A673 (cell line): ENCODE measurements at regions not wholly inside any gene's neighbourhood (a gene's known extent, or its start where the extent isn't known, plus 50 kb on each side); places are given as distances from the start of the nearest gene placed in this dataset.

Experiments
- BruUV-seq: library from RNA; stranded (reverse); fragments of 400-500 nt; replicated peaks from 2 replicates; lab custom pipeline; 2021; lab: Mats Ljungman, UMichigan
- CTCF ChIA-PET: fragments of 300-600 bp; sonication (Branson Sonifier 250); formaldehyde crosslinking; loops from one replicate; lab custom pipeline; 2022; ENCODE audit warnings: antibody characterized with exemption; lab: Charles Lee
- POLR2A ChIA-PET: fragments of 300-600 bp; sonication (Branson Sonifier 250); formaldehyde crosslinking; loops from one replicate; lab custom pipeline; 2022; ENCODE audit warnings: antibody characterized with exemption; ENCODE audit not compliant: low non-redundant PET; lab: Charles Lee
- DNase-seq: peaks from one replicate; pipeline ENCODE4 v3.0.0-alpha.2; 2015; ENCODE audit warnings: low spot score
- H3K27ac ChIP-seq: fragments of 200-600 bp; sonication (generic); 2 replicates; pipeline ENCODE4 v1.5.1; 2016; ENCODE audit warnings: mixed run types, low read depth, mild to moderate bottlenecking, mixed read lengths, antibody characterized with exemption, low read length; ENCODE audit not compliant: poor library complexity, severe bottlenecking
- H3K27me3 ChIP-seq: fragments of 200-600 bp; sonication (generic); replicated peaks from 2 replicates; pipeline ENCODE4 v1.6.1; 2017; ENCODE audit warnings: mixed run types, low read depth, mild to moderate bottlenecking, mixed read lengths, antibody characterized with exemption, low read length; ENCODE audit not compliant: insufficient read depth, poor library complexity
- H3K36me3 ChIP-seq: fragments of 200-600 bp; sonication (generic); 2 replicates; pipeline ENCODE4 v1.6.1; 2016; ENCODE audit warnings: mixed run types, mild to moderate bottlenecking, mixed read lengths, antibody characterized with exemption, low read length; ENCODE audit not compliant: insufficient read depth, poor library complexity, severe bottlenecking
- H3K4me1 ChIP-seq: fragments of 200-600 bp; sonication (generic); 2 replicates; pipeline ENCODE4 v1.6.1; 2017; ENCODE audit warnings: mixed run types, mild to moderate bottlenecking, mixed read lengths, antibody characterized with exemption, low read length; ENCODE audit not compliant: insufficient read depth, poor library complexity, severe bottlenecking
- H3K4me3 ChIP-seq: fragments of 200-600 bp; sonication (generic); 2 replicates; pipeline ENCODE4 v1.5.1; 2016; ENCODE audit warnings: low read depth, mixed run types, mild to moderate bottlenecking, mixed read lengths, low read length; ENCODE audit not compliant: poor library complexity, severe bottlenecking
- H3K9me3 ChIP-seq: fragments of 200-600 bp; sonication (generic); 2 replicates; pipeline ENCODE4 v1.6.1; 2016; ENCODE audit warnings: mixed run types, low read depth, mild to moderate bottlenecking, mixed read lengths, antibody characterized with exemption, low read length; ENCODE audit not compliant: poor library complexity, severe bottlenecking
- EZH2 ChIP-seq: fragments of 200-600 bp; sonication (generic); IDR thresholded peaks from 2 replicates; pipeline ENCODE4 v1.6.1; 2017; ENCODE audit warnings: borderline replicate concordance, low read depth, mild to moderate bottlenecking, mixed read lengths, antibody characterized with exemption, low read length; ENCODE audit not compliant: poor library complexity, severe bottlenecking
- intact Hi-C: fragments of 100-400 bp; cut with micrococcal nuclease; formaldehyde crosslinking; loops from one replicate; pipeline ENCODE4 v1.10.0; 2022; ENCODE audit not compliant: unreplicated experiment
- TF ChIP-seq, protein P1 (sequence below): fragments of 300-800, 200-600 bp; sonication (generic); conservative IDR thresholded peaks from 2 replicates; pipeline ENCODE4 v1.5.1; 2017; ENCODE audit warnings: low read depth, mild to moderate bottlenecking, antibody characterized with exemption, low read length, moderate library complexity, mixed read lengths

GRCh38 chr16:85403693-85404092 lies 209.4 kb upstream of the GSE1 start:
- ChIA-PET CTCF (interaction anchor here (1.4 to 1.9 kb wide), 2 partner anchors 10 to 17 kb away, joined by 6 to 10 read pairs; no protein-coding TSS in a partner anchor), POLR2A (no interaction called here)
- no peaks in the 10 kb centered on the region for H3K9me3 ChIP-seq
- H3K36me3 ChIP-seq = no peaks in the 10 kb centered on the region
- intact Hi-C loops = no loop called here
- H3K4me1 ChIP-seq = peaks cover 23% of the 10 kb centered on the region
- peak; percentile 43 for DNase-seq
- H3K27me3 ChIP-seq = no peaks in the 10 kb centered on the region
- BruUV-seq = no TSS peak
- H3K4me3 ChIP-seq = no peak overlapping the region
- no peak for TF ChIP-seq EZH2
- TF ChIP-seq, protein P1, sequence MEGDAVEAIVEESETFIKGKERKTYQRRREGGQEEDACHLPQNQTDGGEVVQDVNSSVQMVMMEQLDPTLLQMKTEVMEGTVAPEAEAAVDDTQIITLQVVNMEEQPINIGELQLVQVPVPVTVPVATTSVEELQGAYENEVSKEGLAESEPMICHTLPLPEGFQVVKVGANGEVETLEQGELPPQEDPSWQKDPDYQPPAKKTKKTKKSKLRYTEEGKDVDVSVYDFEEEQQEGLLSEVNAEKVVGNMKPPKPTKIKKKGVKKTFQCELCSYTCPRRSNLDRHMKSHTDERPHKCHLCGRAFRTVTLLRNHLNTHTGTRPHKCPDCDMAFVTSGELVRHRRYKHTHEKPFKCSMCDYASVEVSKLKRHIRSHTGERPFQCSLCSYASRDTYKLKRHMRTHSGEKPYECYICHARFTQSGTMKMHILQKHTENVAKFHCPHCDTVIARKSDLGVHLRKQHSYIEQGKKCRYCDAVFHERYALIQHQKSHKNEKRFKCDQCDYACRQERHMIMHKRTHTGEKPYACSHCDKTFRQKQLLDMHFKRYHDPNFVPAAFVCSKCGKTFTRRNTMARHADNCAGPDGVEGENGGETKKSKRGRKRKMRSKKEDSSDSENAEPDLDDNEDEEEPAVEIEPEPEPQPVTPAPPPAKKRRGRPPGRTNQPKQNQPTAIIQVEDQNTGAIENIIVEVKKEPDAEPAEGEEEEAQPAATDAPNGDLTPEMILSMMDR = no peak
- peak overlapping the region; percentile 67 for H3K27ac ChIP-seq

GRCh38 chr16:85412911-85413520 lies 200.1 kb upstream of the GSE1 start:
- BruUV-seq = no TSS peak
- TF ChIP-seq, protein P1 = no peak
- TF ChIP-seq EZH2 = no peak
- H3K4me3 ChIP-seq = no peak overlapping the region
- DNase-seq = no peak
- H3K36me3 ChIP-seq = no peaks in the 10 kb centered on the region
- ChIA-PET CTCF (no interaction called here), POLR2A (no interaction called here)
- intact Hi-C loops = no loop called here
- H3K4me1 ChIP-seq = peaks cover 6% of the 10 kb centered on the region
- no peaks in the 10 kb centered on the region for H3K27me3 ChIP-seq
- no peak overlapping the region for H3K27ac ChIP-seq
- no peaks in the 10 kb centered on the region for H3K9me3 ChIP-seq

DNA sequence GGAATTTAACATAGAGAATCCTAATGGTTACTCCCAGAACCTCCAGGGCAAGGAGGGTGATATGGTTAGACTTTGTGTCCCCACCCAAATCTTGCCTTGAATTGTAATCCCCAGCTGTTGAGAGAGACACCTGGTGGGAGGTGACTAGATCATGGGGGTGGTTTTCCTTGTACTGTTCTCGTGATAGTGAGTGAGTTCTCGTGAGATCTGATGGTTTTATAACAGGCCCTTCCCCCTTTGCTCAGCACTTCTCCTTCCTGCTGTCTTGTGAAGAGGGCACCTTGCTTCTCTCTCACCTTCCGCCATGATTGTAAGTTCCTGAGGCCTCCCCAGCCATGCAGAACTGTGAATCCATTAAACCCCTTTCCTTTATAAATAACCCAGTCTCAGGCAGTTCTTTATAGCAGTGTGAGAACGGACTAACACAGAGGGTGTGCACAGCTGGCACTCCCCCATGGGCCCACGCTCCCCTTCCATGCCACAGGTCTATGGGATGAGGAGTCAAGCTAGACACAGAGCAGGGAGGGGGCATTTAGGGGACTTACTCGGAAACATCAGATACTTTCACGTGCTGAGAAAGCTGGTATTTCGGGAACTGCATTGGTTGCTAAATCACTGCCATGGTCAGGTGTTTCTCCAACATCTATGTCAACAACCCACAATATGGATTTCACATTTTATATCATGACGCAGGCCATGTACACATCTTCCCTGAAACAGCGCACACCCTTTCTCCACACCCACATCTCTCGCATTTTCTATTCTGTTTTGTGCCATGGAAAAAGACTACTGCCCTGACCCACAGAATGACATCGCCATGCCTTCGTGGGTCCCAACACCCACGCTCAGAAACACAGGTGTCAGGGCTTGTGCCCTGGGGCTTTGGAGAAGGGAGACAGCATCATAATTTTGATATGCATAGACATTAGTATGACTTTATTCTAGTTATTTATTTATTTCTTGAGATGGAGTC lies 199.1 kb upstream of the GSE1 start:
- BruUV-seq = no TSS peak
- POLR2A ChIA-PET = no interaction called here
- CTCF ChIA-PET = interaction anchor here (0.6 kb wide), 1 partner anchor 14 kb away, joined by 4 read pairs; no protein-coding TSS in a partner anchor
- no peak overlapping the region for H3K27ac ChIP-seq
- intact Hi-C loops = no loop called here
- no peaks in the 10 kb centered on the region for H3K27me3 ChIP-seq
- H3K9me3 ChIP-seq = no peaks in the 10 kb centered on the region
- H3K4me1 ChIP-seq = peaks cover 6% of the 10 kb centered on the region
- no peaks in the 10 kb centered on the region for H3K36me3 ChIP-seq
- H3K4me3 ChIP-seq = no peak overlapping the region
- TF ChIP-seq, protein P1 = no peak
- no peak for TF ChIP-seq EZH2
- DNase-seq = no peak
